ENCODE measurements at regions not wholly inside any gene's neighbourhood (a gene's known extent, or its start where the extent isn't known, plus 50 kb on each side); places are given as distances from the start of the nearest gene placed in this dataset.
A peak's percentile ranks its signal among the peaks of the same experiment; 100 is the strongest.

DNA sequence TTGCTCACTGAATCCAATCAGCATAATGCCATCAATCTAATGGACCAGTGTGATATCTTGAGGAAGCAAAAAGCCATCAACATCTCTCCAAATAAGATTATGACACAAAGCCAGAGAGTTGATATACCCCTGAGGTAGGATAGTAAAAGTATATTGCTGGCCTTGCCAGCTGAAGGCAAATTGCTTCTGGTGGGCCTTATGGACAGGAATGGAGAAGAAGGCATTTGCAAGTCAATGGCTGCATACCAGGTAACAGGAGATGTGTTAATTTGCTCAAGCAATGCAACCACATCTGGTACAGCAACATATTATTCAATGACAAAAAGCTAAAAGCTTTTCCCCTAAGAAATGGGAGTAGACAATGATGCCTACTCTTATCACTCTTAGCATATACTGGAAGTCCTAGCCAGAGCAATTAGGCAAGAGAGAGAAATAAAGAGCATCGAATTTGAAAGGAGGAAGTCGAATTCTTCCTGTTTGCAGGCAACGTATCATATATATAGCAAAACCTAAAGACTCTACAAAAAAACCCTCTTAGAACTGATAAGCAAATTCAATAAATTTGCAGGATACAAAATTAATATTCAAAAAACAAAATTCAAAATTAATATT lies 216.1 kb upstream of the RASA1 start:
- TF ChIP-seq CBFB (CRISPR knock-in tag; IDR thresholded peaks at IDR 0.05; ENCODE audit: low read depth) (no peak), ATF1 (CRISPR knock-in tag; IDR thresholded peaks at IDR 0.05) (no peak)
- TF ChIP-seq, protein P1, sequence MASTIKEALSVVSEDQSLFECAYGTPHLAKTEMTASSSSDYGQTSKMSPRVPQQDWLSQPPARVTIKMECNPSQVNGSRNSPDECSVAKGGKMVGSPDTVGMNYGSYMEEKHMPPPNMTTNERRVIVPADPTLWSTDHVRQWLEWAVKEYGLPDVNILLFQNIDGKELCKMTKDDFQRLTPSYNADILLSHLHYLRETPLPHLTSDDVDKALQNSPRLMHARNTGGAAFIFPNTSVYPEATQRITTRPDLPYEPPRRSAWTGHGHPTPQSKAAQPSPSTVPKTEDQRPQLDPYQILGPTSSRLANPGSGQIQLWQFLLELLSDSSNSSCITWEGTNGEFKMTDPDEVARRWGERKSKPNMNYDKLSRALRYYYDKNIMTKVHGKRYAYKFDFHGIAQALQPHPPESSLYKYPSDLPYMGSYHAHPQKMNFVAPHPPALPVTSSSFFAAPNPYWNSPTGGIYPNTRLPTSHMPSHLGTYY (CRISPR knock-in tag; IDR thresholded peaks at IDR 0.05) = no peak
- DNase-seq (ENCODE audit: low spot score) = no peak
- POLR2A ChIA-PET = no interaction called here
- Mint-ChIP-seq H3K27ac (0 out of 2 replicates have a peak overlapping the region, but pooled peaks have one; percentile 77), H3K9me3 (peaks cover 68% of the 10 kb centered on the region), H3K27me3 (ENCODE audit: low read depth) (peaks cover 4% of the 10 kb centered on the region; the same call in 1 of the 2 replicates), H3K36me3 (peaks cover 60% of the 10 kb centered on the region), H3K4me1 (peaks cover 19% of the 10 kb centered on the region), H3K4me3 (no peak overlapping the region)
- CTCF ChIA-PET = no interaction called here
- ATAC-seq = peak; percentile 71

DNA sequence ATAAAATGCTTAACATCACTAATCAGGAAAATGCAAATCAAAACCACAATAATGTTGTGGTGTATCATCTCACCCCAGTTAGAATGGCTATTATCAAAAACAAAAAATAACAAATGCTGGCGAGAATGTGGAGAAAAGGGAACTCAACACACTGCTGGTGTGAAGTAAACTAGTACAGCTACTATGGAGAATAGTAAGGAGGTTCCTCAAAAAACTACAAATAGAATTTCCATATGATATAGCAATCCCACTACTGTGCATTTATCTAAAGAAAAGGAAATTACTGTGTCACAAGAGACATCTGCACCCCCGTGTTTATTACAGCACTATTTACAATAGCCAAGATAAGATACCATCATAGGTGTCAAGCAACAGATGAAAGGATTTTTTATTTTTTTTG lies 214.5 kb upstream of the RASA1 start:
- H3K27me3 Mint-ChIP-seq (ENCODE audit: low read depth) = peaks cover 4% of the 10 kb centered on the region; the same call in 1 of the 2 replicates
- ChIA-PET CTCF (no interaction called here), POLR2A (no interaction called here)
- ATAC-seq (no peak), DNase-seq (ENCODE audit: low spot score) (no peak)
- no peak overlapping the region for H3K27ac Mint-ChIP-seq
- peaks cover 63% of the 10 kb centered on the region for H3K9me3 Mint-ChIP-seq
- no peak overlapping the region for H3K4me3 Mint-ChIP-seq
- H3K4me1 Mint-ChIP-seq = peaks cover 19% of the 10 kb centered on the region
- TF ChIP-seq IRF2 (CRISPR knock-in tag; IDR thresholded peaks at IDR 0.05; ENCODE audit: borderline replicate concordance, low read depth) = no peak
- TF ChIP-seq ETV6 (CRISPR knock-in tag; IDR thresholded peaks at IDR 0.05) = no peak
- TF ChIP-seq, protein P1 (CRISPR knock-in tag; IDR thresholded peaks at IDR 0.05) = no peak
- no peak for TF ChIP-seq FOXP4 (CRISPR knock-in tag; IDR thresholded peaks at IDR 0.05)
- TF ChIP-seq, protein P2, sequence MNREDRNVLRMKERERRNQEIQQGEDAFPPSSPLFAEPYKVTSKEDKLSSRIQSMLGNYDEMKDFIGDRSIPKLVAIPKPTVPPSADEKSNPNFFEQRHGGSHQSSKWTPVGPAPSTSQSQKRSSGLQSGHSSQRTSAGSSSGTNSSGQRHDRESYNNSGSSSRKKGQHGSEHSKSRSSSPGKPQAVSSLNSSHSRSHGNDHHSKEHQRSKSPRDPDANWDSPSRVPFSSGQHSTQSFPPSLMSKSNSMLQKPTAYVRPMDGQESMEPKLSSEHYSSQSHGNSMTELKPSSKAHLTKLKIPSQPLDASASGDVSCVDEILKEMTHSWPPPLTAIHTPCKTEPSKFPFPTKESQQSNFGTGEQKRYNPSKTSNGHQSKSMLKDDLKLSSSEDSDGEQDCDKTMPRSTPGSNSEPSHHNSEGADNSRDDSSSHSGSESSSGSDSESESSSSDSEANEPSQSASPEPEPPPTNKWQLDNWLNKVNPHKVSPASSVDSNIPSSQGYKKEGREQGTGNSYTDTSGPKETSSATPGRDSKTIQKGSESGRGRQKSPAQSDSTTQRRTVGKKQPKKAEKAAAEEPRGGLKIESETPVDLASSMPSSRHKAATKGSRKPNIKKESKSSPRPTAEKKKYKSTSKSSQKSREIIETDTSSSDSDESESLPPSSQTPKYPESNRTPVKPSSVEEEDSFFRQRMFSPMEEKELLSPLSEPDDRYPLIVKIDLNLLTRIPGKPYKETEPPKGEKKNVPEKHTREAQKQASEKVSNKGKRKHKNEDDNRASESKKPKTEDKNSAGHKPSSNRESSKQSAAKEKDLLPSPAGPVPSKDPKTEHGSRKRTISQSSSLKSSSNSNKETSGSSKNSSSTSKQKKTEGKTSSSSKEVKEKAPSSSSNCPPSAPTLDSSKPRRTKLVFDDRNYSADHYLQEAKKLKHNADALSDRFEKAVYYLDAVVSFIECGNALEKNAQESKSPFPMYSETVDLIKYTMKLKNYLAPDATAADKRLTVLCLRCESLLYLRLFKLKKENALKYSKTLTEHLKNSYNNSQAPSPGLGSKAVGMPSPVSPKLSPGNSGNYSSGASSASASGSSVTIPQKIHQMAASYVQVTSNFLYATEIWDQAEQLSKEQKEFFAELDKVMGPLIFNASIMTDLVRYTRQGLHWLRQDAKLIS (CRISPR knock-in tag; IDR thresholded peaks at IDR 0.05; ENCODE audit: borderline replicate concordance) = no peak
- no peak for TF ChIP-seq ZNF416 (CRISPR knock-in tag; IDR thresholded peaks at IDR 0.05)
- no peak for TF ChIP-seq PREB (CRISPR knock-in tag; IDR thresholded peaks at IDR 0.05; ENCODE audit: borderline replicate concordance)
- TF ChIP-seq TEAD4 (CRISPR knock-in tag; IDR thresholded peaks at IDR 0.05) = no peak
- no peak for TF ChIP-seq TCF7 (CRISPR knock-in tag; IDR thresholded peaks at IDR 0.05; ENCODE audit: low read depth)
- TF ChIP-seq HMGA2 (CRISPR knock-in tag; IDR thresholded peaks at IDR 0.05) = no peak
- H3K36me3 Mint-ChIP-seq = peaks cover 53% of the 10 kb centered on the region
